ENCODE measurements at regions not wholly inside any gene's neighbourhood (a gene's known extent, or its start where the extent isn't known, plus 50 kb on each side); places are given as distances from the start of the nearest gene placed in this dataset.

DNA sequence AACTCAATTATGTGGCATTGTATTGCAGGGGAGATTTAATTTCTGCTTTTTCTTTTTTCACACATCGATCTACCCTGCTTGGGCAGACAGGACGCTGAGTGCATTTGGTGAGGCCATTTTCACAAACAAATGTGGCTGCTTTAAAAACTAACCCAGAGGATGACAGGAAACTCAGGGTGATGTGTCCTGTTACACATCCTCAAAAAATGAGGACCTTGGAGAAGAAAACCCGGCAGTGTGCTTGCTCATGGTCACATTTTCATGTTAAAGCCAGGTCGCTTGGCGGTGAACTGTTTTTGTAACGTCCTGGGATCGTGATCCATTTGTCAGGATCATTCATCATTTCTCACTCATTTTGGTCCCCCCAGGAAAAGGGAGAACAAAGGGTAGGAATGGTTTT is 478.3 kb upstream of the ADAMTS16 start:
- DNase-seq, result no peak
- Histone ChIP-seq H3K36me3 (no peaks in the 10 kb centered on the region), H3K27me3 (no peaks in the 10 kb centered on the region), H3K4me3 (no peak overlapping the region), H3K27ac (no peak overlapping the region), H3K4me1 (ENCODE audit: insufficient read depth) (no peaks in the 10 kb centered on the region), H3K9me3 (no peaks in the 10 kb centered on the region)
- TF ChIP-seq EP300 (IDR thresholded peaks at IDR 0.05) (no peak), POLR2A (IDR thresholded peaks at IDR 0.05) (no peak)
- 74 to 75% (median 75%) methylated on average over 7 of the region's 7 CpGs for WGBS, 3 donors
- intact Hi-C loops (cut with DNase I), result no loop called here

DNA sequence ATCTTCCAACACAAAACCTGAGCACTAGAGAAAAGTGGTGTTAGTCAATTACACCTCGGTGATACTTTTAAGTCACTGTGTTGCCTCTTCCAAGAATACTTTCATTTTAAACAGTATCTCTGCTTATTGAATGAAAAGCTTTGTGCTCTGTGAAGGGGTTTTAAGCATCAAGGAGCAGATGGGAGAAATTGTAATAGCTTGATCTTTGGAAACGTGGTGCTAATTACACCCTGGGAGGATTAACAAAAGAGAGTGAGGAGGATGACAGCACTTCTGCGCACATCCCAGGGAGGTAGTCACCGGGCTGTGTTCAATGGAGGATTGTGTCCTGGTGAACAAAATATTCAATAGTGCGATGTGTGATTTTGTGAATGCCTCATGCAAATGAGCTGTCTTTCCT is 477.4 kb upstream of the ADAMTS16 start:
- Histone ChIP-seq H3K9me3 (no peaks in the 10 kb centered on the region), H3K27me3 (no peaks in the 10 kb centered on the region), H3K4me1 (ENCODE audit: insufficient read depth) (no peaks in the 10 kb centered on the region), H3K27ac (no peak overlapping the region), H3K36me3 (no peaks in the 10 kb centered on the region), H3K4me3 (no peak overlapping the region)
- no peak for DNase-seq
- intact Hi-C loops (cut with DNase I), result no loop called here
- TF ChIP-seq, protein P1, sequence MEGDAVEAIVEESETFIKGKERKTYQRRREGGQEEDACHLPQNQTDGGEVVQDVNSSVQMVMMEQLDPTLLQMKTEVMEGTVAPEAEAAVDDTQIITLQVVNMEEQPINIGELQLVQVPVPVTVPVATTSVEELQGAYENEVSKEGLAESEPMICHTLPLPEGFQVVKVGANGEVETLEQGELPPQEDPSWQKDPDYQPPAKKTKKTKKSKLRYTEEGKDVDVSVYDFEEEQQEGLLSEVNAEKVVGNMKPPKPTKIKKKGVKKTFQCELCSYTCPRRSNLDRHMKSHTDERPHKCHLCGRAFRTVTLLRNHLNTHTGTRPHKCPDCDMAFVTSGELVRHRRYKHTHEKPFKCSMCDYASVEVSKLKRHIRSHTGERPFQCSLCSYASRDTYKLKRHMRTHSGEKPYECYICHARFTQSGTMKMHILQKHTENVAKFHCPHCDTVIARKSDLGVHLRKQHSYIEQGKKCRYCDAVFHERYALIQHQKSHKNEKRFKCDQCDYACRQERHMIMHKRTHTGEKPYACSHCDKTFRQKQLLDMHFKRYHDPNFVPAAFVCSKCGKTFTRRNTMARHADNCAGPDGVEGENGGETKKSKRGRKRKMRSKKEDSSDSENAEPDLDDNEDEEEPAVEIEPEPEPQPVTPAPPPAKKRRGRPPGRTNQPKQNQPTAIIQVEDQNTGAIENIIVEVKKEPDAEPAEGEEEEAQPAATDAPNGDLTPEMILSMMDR (IDR thresholded peaks at IDR 0.05), result no peak
- TF ChIP-seq POLR2A (IDR thresholded peaks at IDR 0.05) (no peak), EP300 (IDR thresholded peaks at IDR 0.05) (no peak)
- WGBS, 3 donors, result 78 to 83% (median 83%) methylated on average over 5 of the region's 5 CpGs

DNA sequence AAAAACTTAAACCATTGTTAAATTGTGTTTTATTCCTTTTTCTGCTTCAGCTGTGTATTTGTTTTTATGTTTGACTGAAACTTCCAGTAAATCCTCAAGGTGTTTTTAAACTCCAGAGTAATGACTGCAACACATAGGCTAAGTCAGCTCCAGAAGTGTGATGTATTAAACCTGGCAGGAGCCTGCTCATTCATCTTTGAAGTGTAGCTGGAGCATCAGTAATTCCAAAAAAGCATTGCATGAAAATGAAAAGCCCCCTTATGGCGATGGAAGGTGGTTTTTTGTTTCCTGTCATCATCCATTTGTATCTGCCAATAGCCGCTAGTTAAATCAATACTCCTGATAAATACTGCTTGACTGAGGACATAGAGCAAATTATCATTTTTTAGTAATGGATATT is 474.2 kb upstream of the ADAMTS16 start:
- Histone ChIP-seq H3K36me3 (no peaks in the 10 kb centered on the region), H3K4me1 (ENCODE audit: insufficient read depth) (no peaks in the 10 kb centered on the region), H3K27ac (no peak overlapping the region), H3K9me3 (no peaks in the 10 kb centered on the region), H3K27me3 (no peaks in the 10 kb centered on the region), H3K4me3 (no peak overlapping the region)
- 74 to 83% (median 79%) methylated on average over 2 of the region's 2 CpGs for WGBS, 3 donors
- TF ChIP-seq POLR2A (IDR thresholded peaks at IDR 0.05), result no peak
- TF ChIP-seq EP300 (IDR thresholded peaks at IDR 0.05), result no peak
- TF ChIP-seq, protein P1 (IDR thresholded peaks at IDR 0.05), result no peak
- no peak for DNase-seq
- intact Hi-C loops (cut with DNase I), result no loop called here

DNA sequence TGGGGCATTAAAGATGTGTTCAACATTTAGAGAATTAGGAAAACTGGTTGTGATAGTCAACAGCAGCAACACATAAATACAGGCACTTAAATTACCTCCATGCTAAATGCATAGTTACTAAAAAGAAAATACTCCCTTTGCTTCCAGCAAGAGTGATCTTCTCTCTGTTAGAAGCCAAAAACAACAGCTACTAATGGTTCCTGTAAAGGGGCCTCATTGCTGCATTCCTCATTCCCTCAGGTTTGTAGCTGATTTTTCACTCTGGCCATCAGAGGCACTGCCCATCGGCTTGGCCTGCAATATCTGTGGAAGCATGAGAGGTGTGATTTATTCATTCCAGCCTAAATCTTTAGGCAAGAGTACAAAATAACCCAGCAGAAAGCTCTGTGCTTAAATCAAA is 466.0 kb upstream of the ADAMTS16 start:
- no peak for DNase-seq
- no peak overlapping the region for H3K27ac ChIP-seq
- H3K36me3 ChIP-seq, result no peaks in the 10 kb centered on the region
- TF ChIP-seq, protein P1 (IDR thresholded peaks at IDR 0.05), result no peak
- TF ChIP-seq POLR2A (IDR thresholded peaks at IDR 0.05) (no peak), EP300 (IDR thresholded peaks at IDR 0.05) (no peak)
- H3K9me3 ChIP-seq, result no peaks in the 10 kb centered on the region
- H3K4me3 ChIP-seq, result no peak overlapping the region
- intact Hi-C loops (cut with DNase I), result no loop called here
- no peaks in the 10 kb centered on the region for H3K4me1 ChIP-seq (ENCODE audit: insufficient read depth)
- H3K27me3 ChIP-seq, result no peaks in the 10 kb centered on the region
- 0 to 15% (median 3%) methylated on average over 1 of the region's 1 CpG for WGBS, 3 donors

DNA sequence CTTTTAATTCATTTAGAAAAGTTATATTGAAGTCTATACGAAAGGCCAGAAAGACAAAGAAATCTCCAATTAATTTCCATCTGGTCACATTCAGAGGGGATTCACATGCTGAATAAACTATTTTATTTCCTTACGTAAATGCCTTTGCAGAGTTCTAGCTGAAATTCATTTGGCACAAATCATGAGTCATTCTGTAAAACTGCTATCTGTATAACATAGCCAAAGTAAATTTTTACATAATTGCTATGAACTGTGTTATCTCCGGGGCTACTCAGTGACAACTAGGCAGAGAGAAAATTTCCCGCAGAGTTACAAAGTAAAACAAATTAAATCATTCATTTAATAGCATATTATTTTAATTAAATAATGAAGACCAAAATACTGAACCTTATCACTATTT is 463.2 kb upstream of the ADAMTS16 start:
- Histone ChIP-seq H3K27me3 (no peaks in the 10 kb centered on the region), H3K4me3 (no peak overlapping the region), H3K36me3 (no peaks in the 10 kb centered on the region), H3K27ac (no peak overlapping the region), H3K4me1 (ENCODE audit: insufficient read depth) (no peaks in the 10 kb centered on the region), H3K9me3 (no peaks in the 10 kb centered on the region)
- TF ChIP-seq POLR2A (IDR thresholded peaks at IDR 0.05) (no peak), EP300 (IDR thresholded peaks at IDR 0.05) (no peak)
- no peak for DNase-seq
- intact Hi-C loops (cut with DNase I), result no loop called here
- 41 to 45% (median 45%) methylated on average over 4 of the region's 4 CpGs for WGBS, 3 donors

DNA sequence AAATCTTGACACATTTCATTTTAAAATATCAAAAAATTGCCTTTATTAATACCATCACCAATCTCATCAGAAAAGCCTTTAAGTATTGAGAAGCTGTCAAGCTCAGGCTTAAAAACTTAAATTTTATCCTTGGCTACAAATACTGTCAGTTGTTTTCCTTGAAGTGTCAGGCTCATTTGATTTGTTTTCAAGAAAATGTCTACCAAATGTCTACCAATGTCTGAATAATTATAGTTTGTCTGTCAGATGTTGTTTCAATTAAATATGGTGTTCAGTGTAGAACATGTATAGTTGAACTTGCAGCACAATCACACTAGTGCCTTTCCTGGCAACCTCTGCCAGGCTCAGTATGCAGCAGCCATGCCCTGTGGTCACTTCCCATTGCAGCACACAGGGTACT is 455.2 kb upstream of the ADAMTS16 start:
- intact Hi-C loops (cut with DNase I), result no loop called here
- Histone ChIP-seq H3K36me3 (no peaks in the 10 kb centered on the region), H3K27ac (no peak overlapping the region), H3K4me1 (ENCODE audit: insufficient read depth) (no peaks in the 10 kb centered on the region), H3K9me3 (peaks cover 0 to 3% of the 10 kb centered on the region in 2 donors), H3K27me3 (no peaks in the 10 kb centered on the region), H3K4me3 (no peak overlapping the region)
- TF ChIP-seq, protein P1 (IDR thresholded peaks at IDR 0.05), result no peak
- no peak for TF ChIP-seq POLR2A (IDR thresholded peaks at IDR 0.05)
- TF ChIP-seq EP300 (IDR thresholded peaks at IDR 0.05), result no peak
- no peak for DNase-seq

Data from ovary (tissue), 7 donors.